Right lobe of liver (tissue), 4 donors: ENCODE measurements at regions not wholly inside any gene's neighbourhood (a gene's known extent, or its start where the extent isn't known, plus 50 kb on each side); places are given as distances from the start of the nearest gene placed in this dataset.

Experiments
- CTCF ChIP-seq, 4 donors: fragments of 200-600 bp in 3 of 4; fragments of 450-650 bp in 1 of 4; IDR thresholded peaks; one replicate each; pipeline versions ENCODE4 v1.5.1 to v1.8.0; 2016 to 2022; ENCODE audit warnings: antibody characterized with exemption in 4 of 4, mild to moderate bottlenecking in 2 of 4
- POLR2A ChIP-seq: fragments of 450-650 bp; IDR thresholded peaks from one replicate; pipeline ENCODE4 v1.6.1; 2017; ENCODE audit warnings: antibody characterized with exemption, mild to moderate bottlenecking
- donor health status: DM: no; HTN: no; CAD: no.
- donor health status: DM: no; HTN: no; CAD: no.
- donor health status: DM: no; HTN: yes; CAD: no.

- no peak for TF ChIP-seq CTCF (IDR thresholded peaks at IDR 0.05)
- no peak for TF ChIP-seq POLR2A
These were observed 516.0 kb upstream of the ROBO1 start for GRCh38 chr3:80283783-80284182.
